Right lobe of liver (tissue), 6 donors: ENCODE measurements at regions not wholly inside any gene's neighbourhood (a gene's known extent, or its start where the extent isn't known, plus 50 kb on each side); places are given as distances from the start of the nearest gene placed in this dataset.

Experiments
- ATAC-seq, 4 donors: fragments of 200-7000 bp; cut with Tn5 transposase; one replicate each; pipeline ENCODE4 v1.9.1; 2020; ENCODE audit warnings: mild to moderate bottlenecking in 4 of 4, moderate library complexity in 4 of 4
- DNase-seq, 3 donors: peaks; one replicate each; pipeline ENCODE4 v3.0.0-alpha.2; 2020
- H3K27ac ChIP-seq, 3 donors: fragments of 200-600 bp; one replicate each; pipeline ENCODE4 v1.8.0; 2022
- H3K27me3 ChIP-seq, 2 donors: fragments of 200-600 bp; one replicate each; pipeline ENCODE4 v1.8.0; 2022
- H3K36me3 ChIP-seq, 4 donors: fragments of 200-600 bp; sonication (generic) in 1 of 4; one replicate each; pipeline versions ENCODE4 v1.5.1 to v1.8.0; 2017 to 2022; ENCODE audit warnings: control low read depth in 1 of 4
- H3K4me1 ChIP-seq, 4 donors: fragments of 200-600 bp; sonication (generic) in 1 of 4; one replicate each; pipeline versions ENCODE4 v1.5.1 to v1.8.0; 2017 to 2022; ENCODE audit warnings: control low read depth in 1 of 4
- H3K4me3 ChIP-seq, 3 donors: fragments of 200-600 bp; one replicate each; pipeline ENCODE4 v1.8.0; 2022
- H3K9me3 ChIP-seq, 4 donors: fragments of 200-600 bp; sonication (generic) in 1 of 4; one replicate each; pipeline versions ENCODE4 v1.5.1 to v1.8.0; 2017 to 2022; ENCODE audit warnings: control low read depth in 1 of 4
- CTCF ChIP-seq, 4 donors: fragments of 200-600 bp in 3 of 4; fragments of 450-650 bp in 1 of 4; IDR thresholded peaks; one replicate each; pipeline versions ENCODE4 v1.5.1 to v1.8.0; 2016 to 2022; ENCODE audit warnings: antibody characterized with exemption in 4 of 4, mild to moderate bottlenecking in 2 of 4
- POLR2A ChIP-seq: fragments of 450-650 bp; IDR thresholded peaks from one replicate; pipeline ENCODE4 v1.6.1; 2017; ENCODE audit warnings: antibody characterized with exemption, mild to moderate bottlenecking
- WGBS: methylation state at CpG from one replicate; pipeline ENCODE4 v1.1.6; 2018; ENCODE audit warnings: low coverage, low lambda C conversion rate; ENCODE audit not compliant: insufficient coverage; ENCODE audit errors: missing lambda C conversion rate; 5-methylcytosine and 5-hydroxymethylcytosine counted together
- intact Hi-C, 2 donors: fragments of 100-400 bp; cut with DNase I; formaldehyde crosslinking; loops; one replicate each; pipeline versions ENCODE4 v1.11.2 to v1.14.1; 2022
- donor health status: DM: no; HTN: yes; CAD: no.
- donor health status: DM: no; HTN: no; CAD: no.
- donor health status: DM: no; HTN: no; CAD: no.
- donor health status: DM: no; HTN: yes; CAD: no.
- donor health status: DM: no; HTN: yes; CAD: no.

- TF ChIP-seq POLR2A = no peak
- TF ChIP-seq CTCF (IDR thresholded peaks at IDR 0.05) = no peak
- DNase-seq (no peak), ATAC-seq (no peak)
- no peaks in the 10 kb centered on the region for H3K27me3 ChIP-seq
- intact Hi-C loops = no loop called here
- 47% methylated on average over 4 of the region's 4 CpGs for WGBS
- no peaks in the 10 kb centered on the region for H3K4me1 ChIP-seq
- H3K36me3 ChIP-seq = no peaks in the 10 kb centered on the region
- no peak overlapping the region for H3K27ac ChIP-seq
- H3K4me3 ChIP-seq = no peak overlapping the region
- no peaks in the 10 kb centered on the region for H3K9me3 ChIP-seq
Observed at GRCh38 chr7:37590824-37591223, 92.7 kb upstream of the GPR141 start.

- Histone ChIP-seq H3K36me3 (no peaks in the 10 kb centered on the region), H3K9me3 (no peaks in the 10 kb centered on the region), H3K4me3 (no peak overlapping the region), H3K27ac (no peak overlapping the region), H3K4me1 (no peaks in the 10 kb centered on the region), H3K27me3 (no peaks in the 10 kb centered on the region)
- WGBS = 60% methylated on average over 2 of the region's 2 CpGs
- DNase-seq (no peak), ATAC-seq (no peak)
- no peak for TF ChIP-seq CTCF (IDR thresholded peaks at IDR 0.05)
- no peak for TF ChIP-seq POLR2A
- intact Hi-C loops = no loop called here
Observed at GRCh38 chr7:37592366-37592765, 91.2 kb upstream of the GPR141 start.

GRCh38 chr7:37594602-37595001, 89.0 kb upstream of the GPR141 start:
- Histone ChIP-seq H3K9me3 (no peaks in the 10 kb centered on the region), H3K27me3 (no peaks in the 10 kb centered on the region), H3K4me3 (no peak overlapping the region), H3K36me3 (no peaks in the 10 kb centered on the region), H3K4me1 (no peaks in the 10 kb centered on the region), H3K27ac (no peak overlapping the region)
- intact Hi-C loops = no loop called here
- 62% methylated on average over 1 of the region's 1 CpG for WGBS
- no peak for ATAC-seq
- TF ChIP-seq POLR2A (no peak), CTCF (IDR thresholded peaks at IDR 0.05) (no peak)
- no peak for DNase-seq

- no peaks in the 10 kb centered on the region for H3K9me3 ChIP-seq
- no peak overlapping the region for H3K27ac ChIP-seq
- ATAC-seq (no peak), DNase-seq (no peak)
- TF ChIP-seq POLR2A = no peak
- TF ChIP-seq CTCF (IDR thresholded peaks at IDR 0.05) = no peak
- H3K4me3 ChIP-seq = no peak overlapping the region
- intact Hi-C loops = no loop called here
- WGBS = 16% methylated on average over 2 of the region's 2 CpGs
- no peaks in the 10 kb centered on the region for H3K36me3 ChIP-seq
- no peaks in the 10 kb centered on the region for H3K27me3 ChIP-seq
- no peaks in the 10 kb centered on the region for H3K4me1 ChIP-seq
Observed at GRCh38 chr7:37598824-37599223, 84.7 kb upstream of the GPR141 start.

GRCh38 chr7:37601321-37601720, 82.2 kb upstream of the GPR141 start:
- Histone ChIP-seq H3K4me1 (no peaks in the 10 kb centered on the region), H3K9me3 (no peaks in the 10 kb centered on the region), H3K36me3 (no peaks in the 10 kb centered on the region), H3K27ac (no peak overlapping the region), H3K27me3 (no peaks in the 10 kb centered on the region), H3K4me3 (no peak overlapping the region)
- 47% methylated on average over 6 of the region's 6 CpGs for WGBS
- TF ChIP-seq CTCF (IDR thresholded peaks at IDR 0.05) (no peak), POLR2A (no peak)
- ATAC-seq (no peak), DNase-seq (no peak)
- intact Hi-C loops = no loop called here
